Transverse colon (tissue), 4 donors: ENCODE measurements at regions not wholly inside any gene's neighbourhood (a gene's known extent, or its start where the extent isn't known, plus 50 kb on each side); places are given as distances from the start of the nearest gene placed in this dataset.

Source experiments
- CTCF ChIP-seq, 5 experiments: fragments of 200-600 bp in 3 of 5; fragments of 450-650 bp in 2 of 5; sonication (generic) in 3 of 5; IDR thresholded peaks; 1 replicate in 2 of 5; 2 replicates in 3 of 5; pipeline ENCODE4 v1.5.1; 2016 to 2017; ENCODE audit warnings: antibody characterized with exemption in 5 of 5, inconsistent platforms in 3 of 5, mild to moderate bottlenecking in 2 of 5, moderate library complexity in 1 of 5
- EP300 ChIP-seq: sonication (generic); formaldehyde crosslinking; IDR thresholded peaks from one replicate; pipeline ENCODE4 v1.6.1; 2017; ENCODE audit warnings: antibody characterized with exemption, low read depth
- POLR2AphosphoS5 ChIP-seq, 3 donors: sonication (generic); formaldehyde crosslinking; IDR thresholded peaks; one replicate each; pipeline ENCODE4 v1.6.1; 2016; ENCODE audit warnings: antibody characterized with exemption in 3 of 3

- TF ChIP-seq POLR2AphosphoS5 (IDR thresholded peaks at IDR 0.05): no peak
- TF ChIP-seq EP300: no peak
- TF ChIP-seq CTCF (IDR thresholded peaks at IDR 0.05): no peak
These were observed 1124.6 kb downstream of the AACS start for GRCh38 chr12:126189856-126190255.
